GM18508 (cell line): ENCODE measurements at regions not wholly inside any gene's neighbourhood (a gene's known extent, or its start where the extent isn't known, plus 50 kb on each side); places are given as distances from the start of the nearest gene placed in this dataset.

Source experiments
- ATAC-seq: cut with Tn5 transposase; IDR thresholded peaks from one replicate; pipeline ENCODE4 v1.9.1; 2021; ENCODE audit warnings: moderate number of reproducible peaks; ENCODE audit not compliant: insufficient read depth, unreplicated experiment

DNA sequence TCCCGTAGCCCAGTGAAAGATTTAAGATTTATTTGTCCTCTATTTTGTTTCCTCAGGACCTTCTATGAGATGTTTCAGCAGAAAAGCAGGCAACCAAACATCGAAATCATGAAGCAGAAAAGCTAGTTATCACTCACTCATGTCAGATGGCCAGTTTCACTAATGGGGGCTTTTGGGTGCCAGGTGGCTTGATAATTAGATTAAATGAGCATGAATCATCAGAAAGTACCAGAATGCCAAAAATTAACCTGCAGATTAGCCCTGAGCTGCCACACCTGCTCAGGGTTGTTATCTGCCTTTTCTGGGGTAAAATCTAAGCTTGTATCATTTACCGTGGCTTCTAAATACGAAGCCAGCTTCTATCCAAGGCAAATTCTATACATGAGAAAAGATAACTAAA, 1017.5 kb downstream of the XPNPEP1 start:
- ATAC-seq, result no peak

DNA sequence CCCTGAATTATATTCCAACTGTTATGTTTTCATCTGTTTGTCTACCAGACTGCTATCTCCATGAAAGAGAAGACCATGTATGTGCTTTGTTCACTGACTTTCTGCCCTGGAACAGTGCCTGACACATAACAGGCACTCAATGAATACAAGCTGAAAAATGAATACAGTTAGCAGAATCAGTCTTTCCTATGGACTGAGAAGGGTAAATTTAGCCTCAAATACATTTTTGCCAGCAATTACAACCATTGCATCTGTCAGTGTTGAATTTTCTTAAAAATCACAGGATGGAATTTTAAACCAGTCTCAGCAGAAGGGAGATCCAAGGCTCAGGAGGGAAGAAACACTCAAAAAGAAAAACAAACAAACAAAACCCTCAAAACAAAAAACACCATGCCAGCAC, 1018.1 kb downstream of the XPNPEP1 start:
- ATAC-seq, result no peak

DNA sequence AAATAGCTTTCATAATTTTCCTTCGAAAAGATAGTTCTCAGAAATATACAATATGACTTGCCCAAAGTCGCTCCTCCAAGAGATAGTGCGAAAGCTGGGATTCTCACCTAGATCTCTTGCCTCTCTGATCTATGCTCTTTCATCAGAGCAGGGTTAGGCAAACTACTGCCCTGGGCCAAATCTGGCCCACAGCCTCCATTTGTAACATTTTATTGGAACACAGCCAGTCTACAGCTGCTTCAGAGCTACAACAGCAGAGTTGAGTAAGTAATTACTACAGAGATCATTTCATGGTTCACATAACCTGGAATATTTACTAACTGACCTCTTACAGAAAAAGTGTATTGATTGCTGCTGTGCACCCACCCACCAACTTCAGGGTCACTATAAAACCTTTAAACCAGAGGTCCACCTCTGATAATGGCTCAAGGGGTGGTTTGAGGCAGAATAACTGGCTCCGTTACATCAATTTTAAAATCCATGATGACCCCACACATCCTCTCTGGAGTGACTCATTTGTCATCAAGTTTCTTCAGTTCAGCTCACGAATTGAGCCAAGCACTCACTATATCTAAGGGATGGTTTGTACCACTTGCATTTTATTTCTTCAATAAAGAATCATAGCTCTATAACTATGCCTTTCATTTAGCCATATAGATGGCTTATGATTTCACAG, 1019.0 kb downstream of the XPNPEP1 start:
- ATAC-seq, result no peak

GRCh38 chr10:108902619-108903285, 1020.6 kb downstream of the XPNPEP1 start:
- ATAC-seq, result peak; percentile 69

DNA sequence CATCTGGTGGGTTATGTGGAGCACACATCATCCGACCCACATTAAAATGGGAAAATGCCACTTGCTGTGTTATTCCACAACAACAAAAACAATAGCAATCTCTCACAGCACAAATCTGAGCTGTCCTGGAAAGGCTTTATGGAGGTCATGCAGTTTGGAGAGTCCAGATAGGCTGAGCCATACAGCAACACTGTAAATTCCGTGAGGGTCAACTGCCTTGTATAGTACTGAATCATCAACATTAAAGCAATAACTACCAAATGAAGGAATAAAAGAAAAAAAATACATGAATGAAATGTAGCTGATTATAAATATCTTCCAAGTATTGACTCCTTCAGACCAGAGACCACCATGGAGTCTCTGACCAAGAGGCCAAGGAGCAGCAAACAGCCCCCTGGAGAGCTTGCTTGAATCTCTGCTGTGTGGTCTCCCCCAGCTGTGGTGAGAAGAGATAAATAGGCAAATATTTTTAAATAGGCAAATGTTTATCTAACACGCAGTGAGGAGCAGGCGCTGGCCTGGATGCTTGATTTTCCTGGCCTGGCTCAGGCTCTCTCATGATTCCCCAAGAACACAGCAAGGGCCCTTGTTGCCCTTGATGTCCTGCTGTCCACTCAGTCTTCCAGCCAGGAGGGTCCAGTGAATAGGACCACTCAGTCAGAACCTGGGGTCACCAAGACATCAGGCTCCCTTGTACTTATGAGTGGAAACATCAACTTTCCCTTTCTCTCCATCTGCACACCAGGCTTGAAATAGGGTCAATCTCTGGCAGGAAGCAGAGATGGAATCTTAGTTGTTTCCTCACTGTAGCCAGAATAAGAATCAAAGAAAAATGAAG, 1021.3 kb downstream of the XPNPEP1 start:
- ATAC-seq, result no peak

GRCh38 chr10:108899670-108900069, 1023.6 kb downstream of the XPNPEP1 start:
- ATAC-seq, result no peak

- peak; percentile 87 for ATAC-seq
These were observed 1028.7 kb downstream of the XPNPEP1 start for GRCh38 chr10:108894402-108895301.

DNA sequence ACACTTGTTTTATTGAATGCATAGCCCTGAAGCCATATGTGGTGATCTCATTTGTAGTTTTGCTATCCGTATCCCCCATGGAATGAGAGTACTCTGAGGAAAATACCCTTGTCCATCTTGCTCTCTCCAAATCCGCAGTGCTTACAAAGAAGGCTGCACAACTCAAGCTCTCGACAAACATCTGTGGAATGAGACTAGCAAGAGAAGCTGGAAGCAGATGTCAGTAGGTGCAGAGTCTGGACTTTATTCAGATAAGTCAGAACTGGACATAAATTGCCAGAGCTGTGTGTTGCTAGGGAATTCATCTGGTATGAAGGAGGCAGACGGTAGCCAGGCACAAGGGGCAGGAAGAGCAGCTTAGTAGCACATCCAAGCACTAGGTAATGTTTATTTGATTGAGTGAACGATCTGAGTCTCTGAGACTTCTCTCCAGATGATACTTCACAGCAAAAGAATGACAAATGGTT, 1046.2 kb downstream of the XPNPEP1 start:
- ATAC-seq, result no peak

GRCh38 chr10:108872854-108873253, 1050.5 kb downstream of the XPNPEP1 start:
- ATAC-seq, result peak; percentile 55

- no peak for ATAC-seq
These were observed 1054.4 kb downstream of the XPNPEP1 start for GRCh38 chr10:108868881-108869280.

DNA sequence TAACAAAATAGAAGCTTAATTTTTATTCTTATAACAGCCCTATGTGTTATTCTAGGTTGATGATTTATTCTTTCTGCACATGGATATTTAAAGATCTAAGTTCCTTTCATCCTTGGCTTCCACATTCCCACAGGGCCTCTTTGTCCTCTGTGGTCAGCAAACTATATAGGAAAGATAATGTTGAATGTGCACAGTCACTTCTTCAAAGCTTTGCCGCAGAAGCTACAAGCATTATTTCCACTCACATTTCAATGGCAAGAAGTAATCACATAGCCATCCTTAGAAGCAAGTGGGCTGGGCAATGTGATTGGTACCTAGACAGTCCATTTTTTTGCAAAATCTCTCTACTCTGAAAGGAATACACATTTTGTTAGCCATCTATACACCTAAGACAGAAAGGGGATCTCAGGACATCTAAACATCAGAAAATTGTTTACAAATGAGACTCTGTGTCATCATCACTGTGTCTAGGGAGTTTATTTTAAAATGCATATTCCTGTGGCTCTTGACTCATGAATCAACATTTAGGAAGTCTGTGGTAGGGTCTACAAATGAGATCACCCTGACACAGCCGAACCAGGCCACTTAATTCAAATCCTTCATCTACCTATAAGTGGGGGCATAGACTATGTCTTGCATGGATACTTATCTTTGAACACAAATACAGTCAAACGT, 1060.5 kb downstream of the XPNPEP1 start:
- ATAC-seq, result no peak

DNA sequence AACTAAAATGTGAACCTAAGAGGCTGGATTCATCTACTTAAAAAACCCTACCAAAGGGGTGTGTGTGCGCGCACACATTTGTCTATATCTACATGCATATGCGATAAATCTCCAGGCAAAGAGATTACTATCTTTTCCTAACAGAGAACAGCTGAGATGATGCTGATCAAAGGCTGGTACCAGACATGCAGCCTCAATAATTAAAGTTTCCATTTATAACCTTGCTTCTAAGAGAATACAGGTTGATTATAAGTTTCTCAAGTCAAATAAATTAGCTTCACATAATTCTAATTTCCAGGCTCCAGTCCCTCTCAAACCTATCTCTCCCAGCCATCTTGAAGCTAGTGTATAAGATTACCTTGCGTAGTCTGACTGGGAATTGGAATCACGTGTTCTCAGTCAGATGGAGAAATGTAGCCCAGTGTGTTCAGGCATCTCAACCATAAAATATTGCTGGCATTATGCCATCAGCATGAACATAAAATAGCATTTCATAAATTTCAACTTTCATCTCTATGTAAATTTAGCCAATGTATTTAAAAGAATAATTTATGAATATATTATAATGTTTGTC, 1062.0 kb downstream of the XPNPEP1 start:
- ATAC-seq, result no peak

- ATAC-seq, result peak; percentile 76
These were observed 1071.1 kb downstream of the XPNPEP1 start for GRCh38 chr10:108852211-108852610.

- ATAC-seq, result peak; percentile 83
These were observed 1073.0 kb downstream of the XPNPEP1 start for GRCh38 chr10:108850138-108850854.

GRCh38 chr10:108849688-108850087, 1073.6 kb downstream of the XPNPEP1 start:
- ATAC-seq, result no peak

GRCh38 chr10:108849186-108849585, 1074.1 kb downstream of the XPNPEP1 start:
- no peak for ATAC-seq

GRCh38 chr10:108848046-108848445, 1075.3 kb downstream of the XPNPEP1 start:
- no peak for ATAC-seq

DNA sequence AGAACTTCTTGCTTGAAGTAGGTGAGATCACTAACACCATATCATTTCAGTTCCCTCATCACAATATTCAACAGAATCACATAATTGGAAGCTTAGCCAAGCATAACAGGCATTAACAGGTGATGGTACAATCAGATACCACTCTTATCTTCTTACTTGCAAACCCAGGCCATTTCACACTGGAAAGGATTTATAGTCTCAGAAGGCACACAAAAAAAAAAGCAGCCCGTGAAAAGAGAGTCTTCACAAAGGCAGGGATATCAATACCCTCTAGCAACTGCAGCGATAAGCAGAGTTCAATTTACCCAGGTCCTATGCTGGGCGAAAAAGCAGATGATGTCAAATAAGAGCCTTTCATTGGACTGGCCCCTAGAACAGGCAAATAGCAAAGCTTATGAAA, 1082.4 kb downstream of the XPNPEP1 start:
- ATAC-seq, result no peak

- ATAC-seq, result no peak
These were observed 1086.9 kb downstream of the XPNPEP1 start for GRCh38 chr10:108836362-108836761.
